HCT116 (cell line): ENCODE measurements at regions not wholly inside any gene's neighbourhood (a gene's known extent, or its start where the extent isn't known, plus 50 kb on each side); places are given as distances from the start of the nearest gene placed in this dataset.

ENCODE experiments used
- ATAC-seq: fragments of 200-7000 bp; cut with Tn5 transposase; 2 replicates; pipeline ENCODE4 v1.9.1; 2020; ENCODE audit warnings: mild to moderate bottlenecking, moderate library complexity
- BruUV-seq: library from RNA; stranded (reverse); fragments of 400-500 nt; replicated peaks from 2 replicates; lab custom pipeline; 2021; lab: Mats Ljungman, UMichigan
- CTCF ChIA-PET: fragments of 300-600 bp; sonication (Branson Sonifier 250); formaldehyde crosslinking; loops from one replicate; lab custom pipeline; 2021; ENCODE audit warnings: antibody characterized with exemption; lab: Charles Lee
- POLR2A ChIA-PET: fragments of 300-600, 350-600 bp; sonication (Branson Sonifier 250); formaldehyde crosslinking; loops from one replicate; lab custom pipeline; 2021; ENCODE audit warnings: antibody characterized with exemption; lab: Charles Lee
- RAD21 ChIA-PET, 2 experiments: fragments of 300-600 bp; sonication (Branson Sonifier 250); formaldehyde crosslinking; loops; one replicate each; lab custom pipeline; 2023; ENCODE audit warnings: low total read pairs in 2 of 2; ENCODE audit not compliant: uncharacterized antibody in 2 of 2, unreplicated experiment in 2 of 2, low non-redundant PET in 1 of 2; lab: Charles Lee
- DNase-seq: peaks from one replicate; pipeline ENCODE4 v3.0.0-alpha.2; 2010; ENCODE audit warnings: low read depth, low spot score
- H2AFZ ChIP-seq: fragments of 200-600 bp; shearing (Covaris generic), sonication (generic); 2 replicates; pipeline ENCODE4 v1.6.1; 2017; ENCODE audit warnings: low read depth, mixed run types, mixed read lengths, antibody characterized with exemption, low read length; ENCODE audit not compliant: poor library complexity, severe bottlenecking
- H3K27ac ChIP-seq: 2 replicates; pipeline ENCODE4 v1.5.1; 2012; ENCODE audit warnings: low read depth, low read length
- H3K27me3 ChIP-seq: fragments of 200-600 bp; sonication (generic); 2 replicates; pipeline ENCODE4 v1.6.1; 2016; ENCODE audit warnings: mixed run types, low read length, mixed read lengths; ENCODE audit not compliant: insufficient read depth
- H3K36me3 ChIP-seq, 2 experiments: fragments of 200-500 bp in 1 of 2; fragments of 200-600 bp in 1 of 2; sonication (Bioruptor generic) in 1 of 2; sonication (generic) in 1 of 2; 2 replicates each; pipeline versions ENCODE4 v1.5.1 to v1.6.1; 2014 to 2016; ENCODE audit warnings: low read length in 2 of 2, inconsistent platforms in 1 of 2, mixed read lengths in 1 of 2, mixed run types in 1 of 2; ENCODE audit not compliant: insufficient read depth in 2 of 2, control insufficient read depth in 1 of 2
- H3K4me1 ChIP-seq, 2 experiments: fragments of 200-600 bp in 1 of 2; sonication (generic) in 1 of 2; 2 replicates each; pipeline versions ENCODE4 v1.5.1 to v1.6.1; 2012 to 2017; ENCODE audit warnings: low read length in 2 of 2, inconsistent platforms in 1 of 2, mild to moderate bottlenecking in 1 of 2, mixed read lengths in 1 of 2, mixed run types in 1 of 2, moderate library complexity in 1 of 2; ENCODE audit not compliant: insufficient read depth in 2 of 2, control insufficient read depth in 1 of 2
- H3K4me2 ChIP-seq: fragments of 200-600 bp; sonication (generic); 2 replicates; pipeline ENCODE4 v1.6.1; 2017; ENCODE audit warnings: mixed run types, low read length, mixed read lengths
- H3K4me3 ChIP-seq, 2 experiments: fragments of 200-600 bp in 1 of 2; sonication (generic) in 1 of 2; replicated peaks in 1 of 2; 2 replicates each; pipeline ENCODE4 v1.5.1; 2011 to 2016; ENCODE audit warnings: low read length in 2 of 2, control low read depth in 1 of 2, low read depth in 1 of 2, mild to moderate bottlenecking in 1 of 2, mixed read lengths in 1 of 2, mixed run types in 1 of 2
- H3K79me2 ChIP-seq: fragments of 200-600 bp; sonication (generic); 2 replicates; pipeline ENCODE4 v1.6.1; 2017; ENCODE audit warnings: mild to moderate bottlenecking, mixed run types, low read length, moderate library complexity, mixed read lengths; ENCODE audit not compliant: insufficient read depth
- H3K9ac ChIP-seq: fragments of 200-600 bp; sonication (generic); 2 replicates; pipeline ENCODE4 v1.6.1; 2016; ENCODE audit warnings: low read length, mixed read lengths
- H3K9me2 ChIP-seq: fragments of 200-600 bp; sonication (generic), shearing (Covaris generic); 2 replicates; pipeline ENCODE4 v1.6.1; 2017; ENCODE audit warnings: mixed run types, mild to moderate bottlenecking, moderate library complexity; ENCODE audit not compliant: insufficient read depth
- H3K9me3 ChIP-seq, 2 experiments: fragments of 200-500 bp in 1 of 2; fragments of 200-600 bp in 1 of 2; sonication (Bioruptor generic) in 1 of 2; sonication (generic) in 1 of 2; 2 replicates each; pipeline ENCODE4 v1.6.1; 2014 to 2017; ENCODE audit warnings: low read length in 2 of 2, mixed read lengths in 2 of 2, inconsistent platforms in 1 of 2, low read depth in 1 of 2, mild to moderate bottlenecking in 1 of 2, mixed run types in 1 of 2, moderate library complexity in 1 of 2; ENCODE audit not compliant: control insufficient read depth in 1 of 2, insufficient read depth in 1 of 2
- H4K20me1 ChIP-seq: fragments of 200-600 bp; sonication (generic), shearing (Covaris generic); 2 replicates; pipeline ENCODE4 v1.6.1; 2017; ENCODE audit warnings: mixed run types, mild to moderate bottlenecking, moderate library complexity; ENCODE audit not compliant: insufficient read depth
- CBX3 ChIP-seq: IDR thresholded peaks from 2 replicates; pipeline ENCODE4 v1.6.1; 2012; ENCODE audit warnings: low read depth
- CEBPB ChIP-seq: IDR thresholded peaks from 2 replicates; pipeline ENCODE4 v1.6.1; 2012; ENCODE audit warnings: low read depth
- ELF1 ChIP-seq: IDR thresholded peaks from 2 replicates; pipeline ENCODE4 v1.6.1; 2012; ENCODE audit warnings: low read depth, borderline replicate concordance
- EZH2phosphoT487 ChIP-seq: fragments of 200-600 bp; IDR thresholded peaks from 2 replicates; pipeline ENCODE4 v1.6.1; 2018; ENCODE audit warnings: antibody characterized with exemption, borderline replicate concordance
- FOSL1 ChIP-seq: IDR thresholded peaks from 2 replicates; pipeline ENCODE4 v1.6.1; 2012; ENCODE audit warnings: low read depth
- JUND ChIP-seq: IDR thresholded peaks from 2 replicates; pipeline ENCODE4 v1.6.1; 2012
- RAD21 ChIP-seq: IDR thresholded peaks from 2 replicates; pipeline ENCODE4 v1.6.1; 2012; ENCODE audit warnings: low read depth, mild to moderate bottlenecking
- SIN3A ChIP-seq: IDR thresholded peaks from 2 replicates; pipeline ENCODE4 v1.6.1; 2012; ENCODE audit warnings: low read depth
- SP1 ChIP-seq: IDR thresholded peaks from 2 replicates; pipeline ENCODE4 v1.6.1; 2012; ENCODE audit warnings: low read depth
- TCF7L2 ChIP-seq: IDR thresholded peaks from 2 replicates; pipeline ENCODE4 v1.7.0; 2011; ENCODE audit warnings: borderline replicate concordance, inconsistent platforms; ENCODE audit not compliant: insufficient read depth, insufficient read length; ENCODE audit errors: extremely low read depth
- ZFX ChIP-seq: fragments of 450-650 bp; IDR thresholded peaks from 2 replicates; pipeline ENCODE4 v1.6.1; 2017
- ZNF274 ChIP-seq: fragments of 200-500 bp; sonication (Bioruptor generic); IDR thresholded peaks from 2 replicates; pipeline ENCODE4 v1.6.1; 2014; ENCODE audit warnings: mild to moderate bottlenecking, low read depth, low read length, inconsistent platforms
- intact Hi-C: fragments of 100-400 bp; cut with micrococcal nuclease; formaldehyde crosslinking; loops from 2 replicates; pipeline ENCODE4 v1.10.0; 2022
- TF ChIP-seq, protein P1 (sequence below): IDR thresholded peaks from 2 replicates; pipeline ENCODE4 v1.6.1; 2012; ENCODE audit warnings: low read depth
- TF ChIP-seq, protein P2 (sequence below): IDR thresholded peaks from 2 replicates; pipeline ENCODE4 v1.6.1; 2012
- TF ChIP-seq, protein P3 (sequence below): IDR thresholded peaks from 2 replicates; pipeline ENCODE4 v1.6.1; 2011; ENCODE audit warnings: mild to moderate bottlenecking, low read length, moderate library complexity; ENCODE audit not compliant: insufficient replicate concordance; ENCODE audit errors: extremely low read depth
- TF ChIP-seq, protein P4 (sequence below): IDR thresholded peaks from 2 replicates; pipeline ENCODE4 v1.6.1; 2012

DNA sequence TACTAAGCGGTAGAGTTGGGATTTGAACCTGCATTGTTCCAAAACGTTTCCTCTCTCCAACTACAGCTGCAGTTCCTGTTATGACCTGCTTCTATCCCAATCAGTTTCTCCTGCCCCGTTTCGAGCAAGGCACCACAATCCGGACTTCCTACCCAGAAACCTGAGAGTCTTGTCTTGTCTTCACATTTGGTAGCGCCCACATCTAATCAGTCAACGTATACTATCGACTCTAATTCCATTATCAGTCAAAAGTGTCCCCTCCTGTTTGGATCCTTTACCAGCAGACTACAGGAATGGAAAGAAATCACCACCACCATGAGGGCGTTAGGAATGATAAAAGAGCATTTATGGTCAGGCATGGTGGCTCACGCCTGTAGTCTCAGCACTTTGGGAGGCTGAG lies 124.6 kb downstream of the AXIN2 start (continued):
- TF ChIP-seq, protein P1, sequence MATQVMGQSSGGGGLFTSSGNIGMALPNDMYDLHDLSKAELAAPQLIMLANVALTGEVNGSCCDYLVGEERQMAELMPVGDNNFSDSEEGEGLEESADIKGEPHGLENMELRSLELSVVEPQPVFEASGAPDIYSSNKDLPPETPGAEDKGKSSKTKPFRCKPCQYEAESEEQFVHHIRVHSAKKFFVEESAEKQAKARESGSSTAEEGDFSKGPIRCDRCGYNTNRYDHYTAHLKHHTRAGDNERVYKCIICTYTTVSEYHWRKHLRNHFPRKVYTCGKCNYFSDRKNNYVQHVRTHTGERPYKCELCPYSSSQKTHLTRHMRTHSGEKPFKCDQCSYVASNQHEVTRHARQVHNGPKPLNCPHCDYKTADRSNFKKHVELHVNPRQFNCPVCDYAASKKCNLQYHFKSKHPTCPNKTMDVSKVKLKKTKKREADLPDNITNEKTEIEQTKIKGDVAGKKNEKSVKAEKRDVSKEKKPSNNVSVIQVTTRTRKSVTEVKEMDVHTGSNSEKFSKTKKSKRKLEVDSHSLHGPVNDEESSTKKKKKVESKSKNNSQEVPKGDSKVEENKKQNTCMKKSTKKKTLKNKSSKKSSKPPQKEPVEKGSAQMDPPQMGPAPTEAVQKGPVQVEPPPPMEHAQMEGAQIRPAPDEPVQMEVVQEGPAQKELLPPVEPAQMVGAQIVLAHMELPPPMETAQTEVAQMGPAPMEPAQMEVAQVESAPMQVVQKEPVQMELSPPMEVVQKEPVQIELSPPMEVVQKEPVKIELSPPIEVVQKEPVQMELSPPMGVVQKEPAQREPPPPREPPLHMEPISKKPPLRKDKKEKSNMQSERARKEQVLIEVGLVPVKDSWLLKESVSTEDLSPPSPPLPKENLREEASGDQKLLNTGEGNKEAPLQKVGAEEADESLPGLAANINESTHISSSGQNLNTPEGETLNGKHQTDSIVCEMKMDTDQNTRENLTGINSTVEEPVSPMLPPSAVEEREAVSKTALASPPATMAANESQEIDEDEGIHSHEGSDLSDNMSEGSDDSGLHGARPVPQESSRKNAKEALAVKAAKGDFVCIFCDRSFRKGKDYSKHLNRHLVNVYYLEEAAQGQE: no peak
- no peak for TF ChIP-seq ELF1

DNA sequence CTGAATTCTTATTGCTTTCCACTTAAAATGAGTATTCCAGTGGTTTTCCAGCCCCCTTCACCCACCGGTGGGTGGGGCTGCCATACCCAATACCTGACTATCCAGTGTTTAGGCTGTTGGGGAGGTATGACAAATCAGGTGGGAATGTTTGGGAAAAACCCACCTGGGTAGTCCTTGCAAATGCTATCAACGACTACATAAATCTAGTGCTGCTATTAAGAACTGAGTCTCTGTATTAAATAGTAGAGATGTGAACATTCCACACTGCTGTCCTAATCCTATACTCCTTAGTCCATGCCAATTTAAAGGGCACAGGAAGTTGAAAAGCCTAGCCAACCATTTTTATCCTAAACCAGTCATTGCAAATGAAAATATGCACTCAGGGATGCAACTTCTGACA lies 126.6 kb downstream of the AXIN2 start:
- Histone ChIP-seq H2AFZ (no peak overlapping the region), H3K4me3 (no peak overlapping the region), H4K20me1 (no peaks in the 10 kb centered on the region), H3K27ac (peak overlapping the region; percentile 67; the same call in 1 of the 2 replicates), H3K79me2 (no peaks in the 10 kb centered on the region), H3K4me2 (peak overlapping the region; percentile 30; the same call in 1 of the 2 replicates), H3K27me3 (no peaks in the 10 kb centered on the region), H3K9ac (no peak overlapping the region), H3K4me1 (peaks cover 26 to 29% of the 10 kb centered on the region in 2 experiments), H3K9me2 (no peaks in the 10 kb centered on the region), H3K9me3 (peaks cover 0 to 7% of the 10 kb centered on the region in 2 experiments; a peak in 1 of 4 replicates), H3K36me3 (no peaks in the 10 kb centered on the region)
- ChIA-PET POLR2A (no interaction called here), CTCF (no interaction called here), RAD21 (no interaction called here)
- intact Hi-C loops: no loop called here
- BruUV-seq: no TSS peak
- ATAC-seq: no peak
- no peak for DNase-seq
- no peak for TF ChIP-seq SIN3A
- no peak for TF ChIP-seq ZNF274
- no peak for TF ChIP-seq TCF7L2
- TF ChIP-seq ZFX: no peak
- TF ChIP-seq FOSL1: no peak
- no peak for TF ChIP-seq EZH2phosphoT487
- TF ChIP-seq, protein P2, sequence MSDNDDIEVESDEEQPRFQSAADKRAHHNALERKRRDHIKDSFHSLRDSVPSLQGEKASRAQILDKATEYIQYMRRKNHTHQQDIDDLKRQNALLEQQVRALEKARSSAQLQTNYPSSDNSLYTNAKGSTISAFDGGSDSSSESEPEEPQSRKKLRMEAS: no peak
- no peak for TF ChIP-seq CEBPB
- TF ChIP-seq, protein P1: no peak
- no peak for TF ChIP-seq JUND
- TF ChIP-seq RAD21: no peak
- TF ChIP-seq, protein P3, sequence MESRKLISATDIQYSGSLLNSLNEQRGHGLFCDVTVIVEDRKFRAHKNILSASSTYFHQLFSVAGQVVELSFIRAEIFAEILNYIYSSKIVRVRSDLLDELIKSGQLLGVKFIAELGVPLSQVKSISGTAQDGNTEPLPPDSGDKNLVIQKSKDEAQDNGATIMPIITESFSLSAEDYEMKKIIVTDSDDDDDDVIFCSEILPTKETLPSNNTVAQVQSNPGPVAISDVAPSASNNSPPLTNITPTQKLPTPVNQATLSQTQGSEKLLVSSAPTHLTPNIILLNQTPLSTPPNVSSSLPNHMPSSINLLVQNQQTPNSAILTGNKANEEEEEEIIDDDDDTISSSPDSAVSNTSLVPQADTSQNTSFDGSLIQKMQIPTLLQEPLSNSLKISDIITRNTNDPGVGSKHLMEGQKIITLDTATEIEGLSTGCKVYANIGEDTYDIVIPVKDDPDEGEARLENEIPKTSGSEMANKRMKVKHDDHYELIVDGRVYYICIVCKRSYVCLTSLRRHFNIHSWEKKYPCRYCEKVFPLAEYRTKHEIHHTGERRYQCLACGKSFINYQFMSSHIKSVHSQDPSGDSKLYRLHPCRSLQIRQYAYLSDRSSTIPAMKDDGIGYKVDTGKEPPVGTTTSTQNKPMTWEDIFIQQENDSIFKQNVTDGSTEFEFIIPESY: no peak
- no peak for TF ChIP-seq ELF1
- TF ChIP-seq, protein P4, sequence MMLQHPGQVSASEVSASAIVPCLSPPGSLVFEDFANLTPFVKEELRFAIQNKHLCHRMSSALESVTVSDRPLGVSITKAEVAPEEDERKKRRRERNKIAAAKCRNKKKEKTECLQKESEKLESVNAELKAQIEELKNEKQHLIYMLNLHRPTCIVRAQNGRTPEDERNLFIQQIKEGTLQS: no peak
- no peak for TF ChIP-seq SP1
- TF ChIP-seq CBX3: no peak
